Caco-2 (cell line): ENCODE measurements at regions not wholly inside any gene's neighbourhood (a gene's known extent, or its start where the extent isn't known, plus 50 kb on each side); places are given as distances from the start of the nearest gene placed in this dataset.

Source experiments
- BruUV-seq: library from RNA; stranded (reverse); fragments of 400-500 nt; replicated peaks from 2 replicates; lab custom pipeline; 2021; lab: Mats Ljungman, UMichigan
- CTCF ChIA-PET: fragments of 300-600 bp; sonication (Branson Sonifier 250); formaldehyde crosslinking; loops from one replicate; lab custom pipeline; 2022; ENCODE audit warnings: antibody characterized with exemption; lab: Charles Lee
- POLR2A ChIA-PET: fragments of 300-600 bp; sonication (Branson Sonifier 250); formaldehyde crosslinking; loops from one replicate; lab custom pipeline; 2022; ENCODE audit warnings: antibody characterized with exemption; lab: Charles Lee
- DNase-seq, 2 experiments: peaks; one replicate each; pipeline versions ENCODE4 v3.0.0 to v3.0.0-alpha.2; 2020 to 2022
- H3K27me3 ChIP-seq: replicated peaks from 2 replicates; pipeline ENCODE4 v1.6.0; 2011; ENCODE audit warnings: low read length; ENCODE audit not compliant: control insufficient read depth, insufficient read depth
- H3K36me3 ChIP-seq: 2 replicates; pipeline ENCODE4 v1.5.1; 2011; ENCODE audit warnings: low read length; ENCODE audit not compliant: control insufficient read depth, insufficient read depth
- H3K4me1 ChIP-seq: fragments of 250-450 bp; sonication (Bioruptor Pico); 2 replicates; pipeline ENCODE4 v1.5.1; 2020; ENCODE audit warnings: mild to moderate bottlenecking
- H3K4me3 ChIP-seq: 2 replicates; pipeline ENCODE4 v1.5.1; 2011; ENCODE audit warnings: low read depth, mild to moderate bottlenecking, control low read depth, low read length
- H3K9me3 ChIP-seq: fragments of 250-450 bp; sonication (Bioruptor Pico); 2 replicates; pipeline ENCODE4 v1.5.1; 2020; ENCODE audit warnings: mild to moderate bottlenecking, moderate library complexity
- H3K27ac Mint-ChIP-seq: one replicate; pipeline ENCODE4 v1.8.0; 2022; ENCODE audit warnings: mixed read lengths; ENCODE audit not compliant: unreplicated experiment
- H3K27me3 Mint-ChIP-seq: one replicate; pipeline ENCODE4 v1.8.0; 2022; ENCODE audit warnings: mixed read lengths; ENCODE audit not compliant: insufficient read depth, unreplicated experiment
- H3K36me3 Mint-ChIP-seq: one replicate; pipeline ENCODE4 v1.8.0; 2022; ENCODE audit warnings: mild to moderate bottlenecking, mixed read lengths; ENCODE audit not compliant: insufficient read depth, unreplicated experiment
- H3K4me1 Mint-ChIP-seq: one replicate; pipeline ENCODE4 v1.8.0; 2022; ENCODE audit warnings: low read depth, mixed read lengths; ENCODE audit not compliant: unreplicated experiment
- H3K4me3 Mint-ChIP-seq: one replicate; pipeline ENCODE4 v1.8.0; 2022; ENCODE audit warnings: mild to moderate bottlenecking, moderate library complexity, mixed read lengths; ENCODE audit not compliant: unreplicated experiment
- H3K9me3 Mint-ChIP-seq: one replicate; pipeline ENCODE4 v1.8.0; 2022; ENCODE audit warnings: mixed read lengths; ENCODE audit not compliant: unreplicated experiment
- CTCF ChIP-seq, 2 experiments: fragments of 200-600 bp in 1 of 2; IDR thresholded peaks; 1 replicate in 1 of 2; 2 replicates in 1 of 2; pipeline versions ENCODE4 v1.5.1 to v1.8.0; 2011 to 2022; ENCODE audit warnings: antibody characterized with exemption in 1 of 2, control low read depth in 1 of 2, inconsistent platforms in 1 of 2, low read depth in 1 of 2, low read length in 1 of 2, mild to moderate bottlenecking in 1 of 2, moderate library complexity in 1 of 2; ENCODE audit not compliant: insufficient read depth in 1 of 2, severe bottlenecking in 1 of 2, unreplicated experiment in 1 of 2
- intact Hi-C: fragments of 100-400 bp; cut with micrococcal nuclease; formaldehyde crosslinking; loops from one replicate; pipeline ENCODE4 v1.10.0; 2022; ENCODE audit not compliant: unreplicated experiment

DNA sequence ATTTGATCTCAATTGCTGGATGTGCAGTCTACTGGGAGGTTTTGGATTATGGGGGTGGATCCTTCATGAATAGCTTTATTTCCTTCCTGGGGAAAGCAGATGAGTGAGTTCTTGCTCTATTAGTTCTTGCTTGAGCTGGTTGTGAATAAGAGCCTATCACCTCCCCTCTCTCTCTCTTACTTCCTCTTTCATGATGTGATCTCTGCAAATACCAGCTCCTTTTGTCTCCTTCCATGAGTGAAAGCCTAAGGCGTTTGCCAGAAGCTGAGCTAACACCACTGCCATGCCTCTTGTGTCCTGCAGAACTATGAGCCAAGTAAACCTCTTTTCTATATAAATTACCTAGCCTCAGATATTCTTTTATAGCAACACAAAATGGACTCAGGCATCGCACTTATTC lies 302.7 kb downstream of the CCER1 start:
- no peaks in the 10 kb centered on the region for H3K4me1 Mint-ChIP-seq
- no peaks in the 10 kb centered on the region for H3K27me3 Mint-ChIP-seq
- no peaks in the 10 kb centered on the region for H3K36me3 ChIP-seq
- no peaks in the 10 kb centered on the region for H3K9me3 Mint-ChIP-seq
- no peaks in the 10 kb centered on the region for H3K9me3 ChIP-seq
- no peaks in the 10 kb centered on the region for H3K27me3 ChIP-seq
- POLR2A ChIA-PET = no interaction called here
- BruUV-seq = no TSS peak
- DNase-seq = no peak
- CTCF ChIA-PET = no interaction called here
- no peaks in the 10 kb centered on the region for H3K4me1 ChIP-seq
- TF ChIP-seq CTCF (IDR thresholded peaks at IDR 0.05; ENCODE audit: insufficient read depth in 1 of 2, low read depth in 1 of 2, low read length in 1 of 2, severe bottlenecking in 1 of 2, unreplicated experiment in 1 of 2) = no peak
- no peak overlapping the region for H3K27ac Mint-ChIP-seq
- no peak overlapping the region for H3K4me3 ChIP-seq
- no peak overlapping the region for H3K4me3 Mint-ChIP-seq
- no peaks in the 10 kb centered on the region for H3K36me3 Mint-ChIP-seq
- intact Hi-C loops = no loop called here

DNA sequence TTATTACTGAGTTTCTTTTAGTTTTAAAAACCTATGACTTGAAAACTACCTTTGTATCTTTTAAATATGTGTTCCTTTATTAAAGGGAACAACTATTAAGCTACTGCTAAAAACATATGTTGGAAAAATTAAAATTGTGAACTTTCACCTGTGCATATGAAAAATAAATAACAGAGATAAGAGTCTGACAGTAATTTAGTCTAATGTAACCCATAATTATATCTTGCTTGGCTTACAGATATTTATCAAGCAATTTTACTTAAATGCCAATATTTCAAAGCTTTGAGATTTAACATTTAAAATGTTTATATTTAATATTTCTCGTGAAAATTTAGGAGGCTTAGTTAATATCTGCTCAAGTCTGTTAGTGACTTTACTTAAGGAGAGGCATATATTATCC lies 309.8 kb downstream of the CCER1 start:
- POLR2A ChIA-PET = no interaction called here
- TF ChIP-seq CTCF (IDR thresholded peaks at IDR 0.05; ENCODE audit: insufficient read depth in 1 of 2, low read depth in 1 of 2, low read length in 1 of 2, severe bottlenecking in 1 of 2, unreplicated experiment in 1 of 2) = no peak
- intact Hi-C loops = no loop called here
- Mint-ChIP-seq H3K27me3 (peaks cover 3% of the 10 kb centered on the region), H3K4me1 (no peaks in the 10 kb centered on the region), H3K36me3 (no peaks in the 10 kb centered on the region), H3K9me3 (no peaks in the 10 kb centered on the region), H3K27ac (no peak overlapping the region), H3K4me3 (no peak overlapping the region)
- Histone ChIP-seq H3K36me3 (no peaks in the 10 kb centered on the region), H3K4me1 (no peaks in the 10 kb centered on the region), H3K4me3 (no peak overlapping the region), H3K27me3 (no peaks in the 10 kb centered on the region), H3K9me3 (no peaks in the 10 kb centered on the region)
- no TSS peak for BruUV-seq
- DNase-seq = no peak
- CTCF ChIA-PET = no interaction called here

DNA sequence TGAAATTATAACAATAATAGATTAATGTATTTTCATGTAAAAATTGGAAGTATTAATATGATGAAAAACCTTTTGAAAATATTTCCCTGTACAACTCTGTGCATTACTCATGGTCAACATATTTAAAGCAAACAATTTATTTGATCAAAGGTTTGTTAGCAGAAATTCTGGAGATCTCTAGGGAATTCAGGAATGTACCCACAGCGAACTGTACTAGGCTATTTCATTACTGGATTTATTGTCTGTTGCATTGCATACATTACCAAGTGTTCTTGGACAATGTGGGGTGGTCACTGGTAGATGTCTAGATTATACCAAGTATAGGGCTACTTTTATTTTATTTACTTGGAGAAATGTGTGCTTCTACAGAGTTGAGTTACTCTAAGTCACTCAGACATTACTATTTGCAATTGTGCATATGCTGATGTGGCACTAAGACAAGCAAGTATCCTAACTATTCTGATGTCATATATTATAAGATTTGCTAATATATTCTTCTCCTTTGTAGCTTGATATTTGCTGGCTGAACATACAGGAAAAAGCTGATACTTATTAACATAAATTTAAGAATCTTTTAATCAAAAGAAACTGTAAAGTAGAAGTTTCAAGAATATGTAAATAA lies 323.3 kb downstream of the CCER1 start:
- Histone ChIP-seq H3K27me3 (no peaks in the 10 kb centered on the region), H3K4me1 (no peaks in the 10 kb centered on the region), H3K4me3 (no peak overlapping the region), H3K36me3 (no peaks in the 10 kb centered on the region), H3K9me3 (0 out of 2 replicates have a peak, but pooled peaks cover 3% of the 10 kb centered on the region)
- no peak overlapping the region for H3K4me3 Mint-ChIP-seq
- intact Hi-C loops = no loop called here
- no peak for TF ChIP-seq CTCF (IDR thresholded peaks at IDR 0.05; ENCODE audit: insufficient read depth in 1 of 2, low read depth in 1 of 2, low read length in 1 of 2, severe bottlenecking in 1 of 2, unreplicated experiment in 1 of 2)
- H3K4me1 Mint-ChIP-seq = no peaks in the 10 kb centered on the region
- no TSS peak for BruUV-seq
- no peaks in the 10 kb centered on the region for H3K36me3 Mint-ChIP-seq
- H3K27ac Mint-ChIP-seq = no peak overlapping the region
- H3K27me3 Mint-ChIP-seq = no peaks in the 10 kb centered on the region
- no peak for DNase-seq
- H3K9me3 Mint-ChIP-seq = no peaks in the 10 kb centered on the region
- ChIA-PET CTCF (no interaction called here), POLR2A (no interaction called here)
